GM18951 (cell line): ENCODE measurements at regions not wholly inside any gene's neighbourhood (a gene's known extent, or its start where the extent isn't known, plus 50 kb on each side); places are given as distances from the start of the nearest gene placed in this dataset.

Experiments
- POLR2A ChIP-seq: IDR thresholded peaks from 4 replicates; pipeline ENCODE4 v1.6.1; 2011; ENCODE audit warnings: mild to moderate bottlenecking; ENCODE audit not compliant: insufficient read length, insufficient read depth; ENCODE audit errors: extremely low read depth
- in situ Hi-C: fragments of 300-500 bp; cut with MboI; formaldehyde crosslinking; loops from one replicate; pipeline ENCODE4 v1.12.0; 2022; ENCODE audit warnings: low sequenced_read_pairs, mixed read lengths, inconsistent platforms; ENCODE audit not compliant: unreplicated experiment

DNA sequence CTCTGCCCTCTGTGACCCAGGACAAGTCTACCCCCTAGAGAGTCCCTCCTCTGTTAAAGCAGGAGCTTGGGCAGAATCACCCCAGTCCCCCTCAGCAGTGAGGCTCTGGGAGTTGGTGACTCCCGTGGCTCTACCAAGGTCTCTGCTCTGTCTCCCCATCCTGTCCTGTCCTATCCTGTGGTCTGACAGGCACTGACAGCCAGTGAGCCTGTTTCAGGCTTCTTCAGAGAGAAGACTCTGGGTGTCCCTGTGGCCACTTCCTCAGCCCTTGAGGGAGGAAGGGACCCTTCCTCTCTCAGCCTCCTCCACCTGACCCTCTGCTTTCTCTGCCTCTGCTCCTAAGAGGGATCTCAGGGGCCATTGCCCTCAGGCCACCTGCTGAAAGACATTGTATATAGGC is 148.7 kb downstream of the FCRL5 start:
- in situ Hi-C loops: no loop called here
- no peak for TF ChIP-seq POLR2A

DNA sequence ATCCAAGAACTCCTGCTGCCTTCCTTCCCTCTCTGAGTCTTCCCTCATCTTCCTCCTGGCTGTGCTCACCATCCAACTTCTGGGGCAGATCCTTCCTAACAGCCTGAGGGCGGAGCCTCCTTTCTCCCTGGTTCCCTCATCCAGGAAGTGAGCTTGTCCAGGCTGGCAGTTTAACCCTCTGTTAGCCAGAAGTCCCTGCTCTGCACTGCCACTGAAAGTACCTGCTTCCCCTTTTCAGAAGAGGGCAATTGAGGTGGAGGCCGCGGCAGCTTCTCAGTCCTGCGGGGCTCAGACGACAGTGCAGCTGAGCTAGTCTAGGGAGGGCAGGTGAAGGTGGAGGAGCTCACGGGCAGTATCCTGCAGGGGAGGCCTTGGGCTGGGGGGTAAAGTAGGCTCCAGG is 149.1 kb downstream of the FCRL5 start:
- in situ Hi-C loops: no loop called here
- no peak for TF ChIP-seq POLR2A

DNA sequence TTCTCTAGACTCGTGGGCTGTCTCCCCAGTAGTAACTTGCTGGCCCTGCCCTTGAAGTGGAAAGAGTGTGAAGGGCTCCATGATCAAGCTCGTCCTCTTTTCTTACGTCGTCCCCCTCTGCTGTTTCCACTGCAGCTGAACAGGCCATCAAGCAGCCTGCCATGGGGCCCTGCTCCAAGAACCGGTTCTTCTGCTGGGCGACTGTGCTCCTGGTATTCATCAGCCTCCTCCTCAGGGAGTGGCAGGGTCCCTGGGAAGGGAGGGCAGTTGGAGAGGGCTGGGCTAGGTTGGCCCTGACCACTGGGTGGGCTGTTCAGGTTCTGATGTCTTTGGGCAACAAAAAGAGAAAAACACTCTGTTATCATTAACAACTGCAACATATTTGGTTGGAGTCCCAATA is 151.5 kb downstream of the FCRL5 start:
- in situ Hi-C loops: no loop called here
- TF ChIP-seq POLR2A: no peak

DNA sequence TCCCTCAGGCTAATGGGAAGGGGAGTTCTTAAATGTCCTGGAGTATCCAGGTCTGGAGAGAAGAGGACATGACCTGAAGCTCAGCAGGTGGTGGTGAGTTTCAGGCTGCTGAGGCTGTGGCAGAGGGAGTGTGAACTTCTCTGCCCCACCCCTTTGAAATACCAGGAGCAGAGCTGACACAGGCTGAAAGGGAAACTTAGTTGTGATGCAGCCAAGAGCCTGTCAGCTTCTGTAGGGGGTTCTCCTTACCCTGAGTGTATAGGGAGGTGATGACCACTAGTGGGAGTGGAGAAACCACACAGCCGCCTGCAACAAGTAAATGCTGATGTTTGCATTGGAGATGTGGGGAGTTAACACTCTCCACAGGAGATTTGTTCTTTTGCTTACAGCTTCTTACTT is 152.3 kb downstream of the FCRL5 start:
- TF ChIP-seq POLR2A: no peak
- in situ Hi-C loops: no loop called here

DNA sequence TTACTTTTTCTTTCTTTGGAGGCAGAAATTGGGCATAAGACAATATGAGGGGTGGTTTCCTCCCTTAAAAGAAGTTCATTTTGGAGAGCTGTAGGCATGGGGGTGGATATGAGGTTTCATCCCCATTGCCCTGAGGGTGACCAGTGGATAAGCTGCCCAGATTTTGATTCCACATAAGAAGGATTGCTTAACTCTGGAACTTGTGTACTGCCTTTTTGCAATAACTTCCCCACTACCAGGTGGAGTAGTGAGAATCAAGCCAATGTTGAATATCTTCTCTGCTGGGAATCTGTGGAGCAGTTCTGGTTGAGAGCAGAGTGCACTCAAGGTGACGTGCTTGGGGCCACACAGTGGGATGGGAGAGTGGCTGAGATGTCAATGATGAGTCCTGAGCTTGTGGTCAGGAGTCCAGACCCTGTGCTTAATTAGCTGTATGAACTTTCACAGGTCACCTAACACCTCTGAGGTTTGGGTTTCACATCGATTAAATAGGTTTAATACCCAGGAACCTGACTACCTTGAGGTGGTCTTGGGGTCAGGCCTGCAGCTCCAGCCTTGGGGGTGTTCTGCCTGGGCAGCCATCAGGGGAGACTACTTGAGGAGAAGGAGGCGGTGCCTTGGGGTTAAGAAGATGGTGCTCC is 152.9 kb downstream of the FCRL5 start:
- in situ Hi-C loops: no loop called here
- TF ChIP-seq POLR2A: no peak

DNA sequence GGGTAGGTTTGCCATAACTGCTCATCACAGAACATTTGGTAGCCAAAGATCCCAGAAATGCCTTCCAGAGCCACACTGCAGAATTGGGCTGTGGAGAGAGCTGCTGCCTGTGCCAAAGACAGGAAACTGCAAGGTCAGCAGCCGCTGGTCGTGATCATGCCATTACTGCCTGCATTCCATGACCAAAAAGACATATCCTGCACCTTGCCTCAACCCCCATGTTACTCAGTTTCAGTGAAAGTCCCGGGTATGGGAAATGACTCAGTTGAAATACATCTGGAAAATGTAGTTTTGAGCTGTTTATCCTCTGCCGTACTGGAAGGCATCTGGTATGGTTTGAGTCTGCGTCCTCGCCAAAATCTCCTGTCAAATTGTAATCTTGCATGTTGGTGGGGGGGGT is 161.7 kb downstream of the FCRL5 start:
- TF ChIP-seq POLR2A: no peak

DNA sequence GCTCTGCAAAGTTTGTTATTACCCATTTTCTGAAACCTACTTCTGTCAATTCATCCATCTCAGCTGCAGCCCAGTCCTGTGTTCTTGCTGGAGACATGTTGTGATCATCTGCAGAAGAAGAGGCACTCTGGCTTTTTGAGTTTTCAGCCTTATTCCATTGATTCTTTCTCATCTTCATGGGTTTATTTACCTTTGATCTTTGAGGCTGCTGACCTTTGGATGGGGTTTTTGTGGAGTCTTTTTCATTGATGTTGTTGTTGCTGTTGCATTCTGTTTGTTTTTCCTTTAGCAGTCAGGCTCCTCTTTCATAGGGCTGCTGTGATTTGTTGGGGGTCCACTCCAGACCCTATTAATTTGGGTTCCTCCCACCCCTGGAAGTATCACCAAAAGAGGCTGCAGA is 164.3 kb downstream of the FCRL5 start:
- in situ Hi-C loops: no loop called here
- TF ChIP-seq POLR2A: no peak

More for the DNA sequence above, 161.7 kb downstream of the FCRL5 start:
- in situ Hi-C loops: no loop called here

DNA sequence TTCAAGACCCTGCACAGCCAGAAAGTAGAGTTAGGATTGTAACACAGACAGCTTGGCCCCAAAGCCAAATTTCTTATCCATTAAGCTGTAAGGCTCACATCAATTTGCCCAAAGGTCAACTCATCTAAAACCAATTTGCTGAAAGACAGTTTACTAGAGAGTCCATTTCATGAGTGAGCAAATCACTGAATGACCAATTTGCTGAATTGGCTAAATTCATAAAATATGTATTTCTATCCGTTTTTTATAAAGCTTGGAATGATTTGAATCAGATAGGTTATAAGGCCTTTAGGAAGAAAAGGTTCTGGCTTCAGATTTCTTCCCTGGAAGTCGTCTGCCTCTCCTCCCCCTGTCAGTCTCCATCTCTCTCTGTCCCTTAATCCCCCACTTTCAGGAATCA is 168.1 kb downstream of the FCRL5 start:
- no peak for TF ChIP-seq POLR2A
- in situ Hi-C loops: no loop called here

DNA sequence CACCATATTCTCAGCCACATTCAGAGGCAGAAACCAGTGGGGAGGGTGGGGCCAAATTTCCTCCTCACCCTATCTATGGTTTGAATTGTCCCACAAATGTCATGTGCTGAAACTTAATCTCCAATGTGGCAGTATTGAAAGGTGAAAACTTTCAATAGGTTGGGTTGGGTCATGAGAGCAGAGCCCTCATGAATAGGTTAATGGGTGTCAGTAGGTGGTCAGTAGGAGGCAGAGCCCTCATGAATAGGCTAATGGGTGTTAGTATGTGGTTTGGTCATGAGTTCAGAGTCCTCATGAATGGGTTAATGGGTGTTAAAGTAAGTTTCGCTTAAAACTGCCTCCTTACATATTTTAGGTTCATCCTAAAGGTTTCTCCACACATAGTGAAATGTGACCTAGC is 170.0 kb downstream of the FCRL5 start:
- no peak for TF ChIP-seq POLR2A
- in situ Hi-C loops: no loop called here

DNA sequence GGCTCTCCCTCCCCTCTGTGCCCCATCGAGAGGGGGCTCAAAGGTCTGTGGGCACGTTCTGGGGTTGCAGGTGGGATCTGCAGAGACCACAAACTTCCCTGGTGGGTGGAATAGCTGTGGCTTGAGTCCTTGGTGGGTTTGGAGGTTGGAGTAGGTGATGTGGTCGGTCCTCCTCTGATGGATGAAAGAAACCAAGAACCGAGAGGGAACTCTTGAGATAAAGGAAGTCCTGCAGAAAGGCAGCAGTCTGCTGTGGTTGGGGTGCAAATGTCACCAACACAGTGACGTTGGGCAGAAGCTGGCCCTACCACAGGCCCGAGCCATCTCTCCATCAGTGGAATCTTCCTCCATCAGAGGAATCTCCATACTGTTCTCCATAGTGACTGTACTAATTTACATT is 171.8 kb downstream of the FCRL5 start:
- TF ChIP-seq POLR2A: no peak

DNA sequence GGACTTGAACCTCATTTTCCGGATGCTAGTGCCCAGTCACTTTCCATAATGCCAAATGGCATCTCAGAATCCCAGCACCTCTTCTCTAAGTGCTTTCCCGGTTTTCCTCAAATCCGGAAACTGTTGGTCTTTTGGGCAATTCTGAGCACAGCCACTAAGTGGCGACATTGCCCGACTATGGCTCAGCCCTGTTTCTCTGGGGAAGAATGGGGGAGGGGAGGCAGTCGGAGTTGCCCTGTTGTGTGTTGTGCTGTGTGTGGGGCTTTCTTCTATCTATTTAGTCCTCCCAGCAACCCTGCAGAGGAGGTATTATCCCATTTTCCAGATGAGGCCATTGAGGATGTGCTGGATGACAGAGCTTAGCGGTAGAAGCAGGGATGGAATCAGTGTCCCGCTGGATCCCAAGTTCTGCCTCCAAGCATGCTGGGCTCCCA is 175.0 kb downstream of the FCRL5 start:
- in situ Hi-C loops: loop anchor here (10.0 kb wide), 1 partner anchor 108 kb away; no protein-coding TSS in a partner anchor

More for the DNA sequence above, 171.8 kb downstream of the FCRL5 start:
- in situ Hi-C loops: no loop called here

DNA sequence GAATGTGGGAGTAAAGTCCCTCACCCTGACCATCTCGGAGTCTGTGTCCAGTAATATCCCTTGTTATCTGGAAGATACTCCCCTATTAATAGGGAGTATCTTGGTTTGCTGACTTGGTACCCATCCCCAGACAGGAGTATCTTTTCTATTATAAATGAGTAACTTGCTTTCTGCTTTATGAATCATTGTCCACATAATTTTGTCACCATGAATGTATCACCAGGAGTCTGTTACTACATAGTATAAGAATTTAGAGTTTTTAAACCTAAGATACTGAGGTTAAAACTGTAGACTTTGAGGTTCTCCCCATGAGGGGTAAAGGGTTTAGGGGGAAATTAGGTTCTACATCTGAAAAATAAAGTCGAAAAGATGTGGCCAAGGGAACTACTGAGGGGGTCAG is 175.6 kb downstream of the FCRL5 start:
- in situ Hi-C loops: loop anchor here (10.0 kb wide), 1 partner anchor 108 kb away; no protein-coding TSS in a partner anchor
- no peak for TF ChIP-seq POLR2A

DNA sequence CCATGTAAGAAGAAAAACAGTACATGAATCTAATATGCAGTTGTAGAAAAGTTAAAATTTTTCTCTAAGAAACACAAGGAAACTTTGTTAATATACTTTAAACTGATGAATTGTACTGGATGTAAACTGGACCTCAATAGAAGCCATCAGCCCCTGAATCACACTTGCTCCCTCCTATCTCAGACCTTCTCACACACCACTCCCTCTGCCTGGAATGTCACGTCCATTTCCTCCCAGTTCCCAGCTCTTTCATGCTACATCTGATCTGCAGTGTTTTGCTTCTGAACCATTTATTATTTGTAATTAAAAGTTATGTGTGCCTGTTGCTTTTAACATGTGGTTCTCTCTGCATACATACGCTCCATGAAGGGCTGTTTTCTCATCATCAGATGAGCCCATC is 180.0 kb downstream of the FCRL5 start:
- in situ Hi-C loops: loop anchor here (10.0 kb wide), 1 partner anchor 112 kb away; no protein-coding TSS in a partner anchor

DNA sequence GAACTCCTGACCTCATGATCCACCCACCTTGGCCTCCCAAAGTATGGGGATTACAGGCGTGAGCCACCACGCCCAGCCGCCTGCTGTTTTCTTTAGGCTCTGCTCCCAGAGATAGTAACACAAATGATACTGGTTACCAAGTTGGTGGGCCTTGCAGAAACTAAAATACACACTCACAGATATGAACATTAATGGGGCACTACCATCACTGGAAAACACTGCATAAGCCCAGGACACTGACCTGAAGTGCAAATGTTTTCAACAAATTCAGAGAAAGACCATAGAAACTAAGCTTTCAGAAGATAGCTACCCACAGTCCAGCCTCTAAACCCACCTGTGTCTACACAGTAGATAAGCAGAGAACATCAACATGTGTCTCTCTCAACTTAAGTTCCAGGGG is 180.5 kb downstream of the FCRL5 start:
- in situ Hi-C loops: loop anchor here (10.0 kb wide), 1 partner anchor 113 kb away; no protein-coding TSS in a partner anchor
- TF ChIP-seq POLR2A: no peak

DNA sequence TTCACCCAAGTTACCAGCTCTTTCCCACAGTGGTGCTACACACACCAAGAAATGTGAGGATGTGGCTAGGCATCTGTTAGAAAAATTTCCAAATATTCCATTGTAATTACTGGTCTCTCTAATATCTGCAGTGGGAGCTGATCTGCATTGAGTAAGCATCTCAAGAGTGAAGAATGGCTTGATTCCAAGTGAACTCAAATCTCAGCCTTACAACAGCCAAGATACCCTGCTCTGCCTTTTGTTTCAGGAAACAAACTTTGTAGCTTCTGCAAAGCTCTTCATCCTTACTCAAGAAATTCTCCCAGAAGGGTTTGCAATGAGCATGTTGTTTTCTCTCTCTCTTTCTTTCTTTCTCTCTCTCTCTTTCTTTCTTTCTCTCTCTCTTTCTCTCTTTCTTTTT is 181.1 kb downstream of the FCRL5 start:
- in situ Hi-C loops: loop anchor here (10.0 kb wide), 1 partner anchor 114 kb away; no protein-coding TSS in a partner anchor
- TF ChIP-seq POLR2A: no peak
